BLaER1 treated with 17β-estradiol and CSF1 and Interleukin-3, amounts not matched to agents 10 nM and 100 nM (cell line): ENCODE measurements at regions not wholly inside any gene's neighbourhood (a gene's known extent, or its start where the extent isn't known, plus 50 kb on each side); places are given as distances from the start of the nearest gene placed in this dataset.
"Not testable (repeated sequence)": the region's sequence is repeated elsewhere in the genome, so short reads cannot be mapped to it uniquely, and the experiment has no call there.

Source experiments
- H3K27ac ChIP-seq, 11 experiments: shearing (Covaris generic); formaldehyde crosslinking; 2 replicates each; pipeline ENCODE4 v1.8.1; 2022
- H3K27me3 ChIP-seq, 11 experiments: shearing (Covaris generic); formaldehyde crosslinking; 2 replicates each; pipeline ENCODE4 v1.8.1; 2022
- H3K36me3 ChIP-seq, 11 experiments: shearing (Covaris generic); formaldehyde crosslinking; 2 replicates each; pipeline ENCODE4 v1.8.1; 2022
- H3K4me1 ChIP-seq, 10 experiments: shearing (Covaris generic); formaldehyde crosslinking; 2 replicates each; pipeline ENCODE4 v1.8.1; 2022
- H3K4me2 ChIP-seq, 11 experiments: shearing (Covaris generic); formaldehyde crosslinking; 2 replicates each; pipeline ENCODE4 v1.8.1; 2022
- H3K4me3 ChIP-seq, 10 experiments: shearing (Covaris generic); formaldehyde crosslinking; 2 replicates each; pipeline ENCODE4 v1.8.1; 2022
- H3K9ac ChIP-seq, 11 experiments: shearing (Covaris generic); formaldehyde crosslinking; 2 replicates each; pipeline ENCODE4 v1.8.1; 2022
- H3K9me3 ChIP-seq, 11 experiments: shearing (Covaris generic); formaldehyde crosslinking; replicated peaks in 1 of 11; 2 replicates each; pipeline ENCODE4 v1.8.1; 2022
- H4K20me1 ChIP-seq, 11 experiments: shearing (Covaris generic); formaldehyde crosslinking; 2 replicates each; pipeline ENCODE4 v1.8.1; 2022
- Cebpa-rat ChIP-seq, 11 experiments: shearing (Covaris generic); IDR thresholded peaks; 2 replicates each; pipeline ENCODE4 v1.8.1; 2022

- Histone ChIP-seq H3K9me3 (no peaks in the 10 kb centered on the region), H3K27me3 (no peaks in the 10 kb centered on the region), H4K20me1 (no peaks in the 10 kb centered on the region), H3K4me3 (no peak overlapping the region), H3K9ac (no peak overlapping the region), H3K27ac (no peak overlapping the region), H3K4me1 (peaks cover 0 to 16% (median 0%) of the 10 kb centered on the region in 10 experiments; a peak in 8 of 20 replicates), H3K4me2 (no peak overlapping the region), H3K36me3 (no peaks in the 10 kb centered on the region)
- no peak for TF ChIP-seq Cebpa-rat (IDR thresholded peaks at IDR 0.05)
These were observed 803.9 kb downstream of the DIPK2A start for GRCh38 chr3:144775551-144775950.

DNA sequence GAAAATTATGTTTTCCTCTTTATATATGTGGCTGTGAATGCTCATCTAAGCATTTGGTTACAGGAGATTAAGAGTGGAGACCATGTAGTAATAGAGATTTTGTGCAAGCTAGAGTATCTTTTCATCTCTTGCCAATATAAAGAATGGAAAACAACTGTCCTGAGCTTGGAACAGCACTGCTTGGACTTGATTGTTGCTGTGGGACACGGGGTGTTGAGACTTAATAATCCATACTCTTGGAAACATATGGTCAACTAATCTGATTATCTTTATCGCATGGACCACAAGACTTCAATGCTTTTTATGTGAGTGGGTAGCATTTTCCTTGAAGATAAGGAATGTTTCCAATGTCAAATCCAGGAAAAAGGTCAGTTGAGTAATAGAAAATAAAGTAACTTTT, 806.3 kb downstream of the DIPK2A start:
- H3K27me3 ChIP-seq = no peaks in the 10 kb centered on the region
- no peak overlapping the region for H3K9ac ChIP-seq
- no peak overlapping the region for H3K4me3 ChIP-seq
- no peaks in the 10 kb centered on the region for H3K36me3 ChIP-seq
- no peak overlapping the region for H3K27ac ChIP-seq
- TF ChIP-seq Cebpa-rat (IDR thresholded peaks at IDR 0.05) = no peak
- no peaks in the 10 kb centered on the region for H3K9me3 ChIP-seq
- no peaks in the 10 kb centered on the region for H3K4me1 ChIP-seq
- H3K4me2 ChIP-seq = no peak overlapping the region
- no peaks in the 10 kb centered on the region for H4K20me1 ChIP-seq

GRCh38 chr3:144791034-144791433, 819.4 kb downstream of the DIPK2A start:
- TF ChIP-seq Cebpa-rat (IDR thresholded peaks at IDR 0.05) = no peak
- Histone ChIP-seq H3K36me3 (no peaks in the 10 kb centered on the region), H3K4me3 (no peak overlapping the region)

DNA sequence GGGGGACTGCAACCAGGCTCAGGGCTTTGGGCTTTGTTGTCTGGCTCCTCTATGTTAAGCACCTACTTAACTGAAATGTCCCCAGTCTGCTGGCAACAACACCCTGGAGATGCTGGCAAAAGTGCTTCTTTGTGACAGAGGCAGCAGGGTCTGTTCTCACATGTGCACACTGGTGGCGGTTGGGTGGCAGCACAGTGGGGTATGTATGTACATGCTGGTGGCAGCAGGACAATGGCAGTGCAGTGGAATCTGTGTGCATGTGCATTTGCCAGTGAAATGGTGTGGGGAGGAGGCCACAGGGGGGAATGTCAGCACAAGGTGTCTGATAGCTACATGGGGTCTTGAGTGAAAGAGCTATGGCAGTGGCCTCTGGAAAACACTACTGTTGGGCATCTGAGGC, 830.3 kb downstream of the DIPK2A start:
- Histone ChIP-seq H3K9me3 (peaks cover 0 to 20% (median 0%) of the 10 kb centered on the region in 11 experiments; a peak in 2 of 22 replicates), H3K4me3 (no peak overlapping the region), H3K4me1 (no peaks in the 10 kb centered on the region), H3K4me2 (no peak overlapping the region), H3K36me3 (no peaks in the 10 kb centered on the region), H3K27ac (no peak overlapping the region), H3K9ac (no peak overlapping the region), H4K20me1 (no peaks in the 10 kb centered on the region), H3K27me3 (no peaks in the 10 kb centered on the region)
- TF ChIP-seq Cebpa-rat (IDR thresholded peaks at IDR 0.05) = no peak

More at GRCh38 chr3:144791034-144791433, 819.4 kb downstream of the DIPK2A start:
- no peaks in the 10 kb centered on the region for H4K20me1 ChIP-seq
- peaks cover 0 to 12% (median 5%) of the 10 kb centered on the region in 11 experiments; a peak in 14 of 22 replicates for H3K9me3 ChIP-seq
- H3K4me2 ChIP-seq = no peak overlapping the region
- H3K27ac ChIP-seq = no peak overlapping the region
- no peaks in the 10 kb centered on the region for H3K27me3 ChIP-seq
- H3K4me1 ChIP-seq = no peaks in the 10 kb centered on the region
- H3K9ac ChIP-seq = no peak overlapping the region

DNA sequence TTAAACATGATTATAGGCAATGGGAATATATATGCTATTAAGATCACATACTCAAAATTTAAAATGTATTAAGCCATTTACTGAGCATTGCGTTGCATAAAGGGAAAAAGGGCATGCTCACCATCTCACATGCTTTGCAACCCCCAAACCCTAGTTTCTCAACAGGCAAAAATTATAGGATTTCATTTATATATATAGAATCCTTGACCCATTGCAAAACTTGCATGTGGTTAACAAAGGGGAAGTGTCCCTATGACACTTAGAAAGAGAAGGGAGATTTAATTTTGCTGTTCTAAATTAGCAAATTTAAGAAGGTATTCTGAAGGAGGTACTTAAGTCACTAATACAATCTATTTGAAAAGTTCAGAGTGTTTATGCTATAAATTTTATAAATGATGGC, 837.8 kb downstream of the DIPK2A start:
- Histone ChIP-seq H3K4me2 (peak overlapping the region in 7 of 11 experiments; percentile 36 to 76 (median 65); a peak in 13 of 22 replicates), H3K9me3 (peaks cover 0 to 20% (median 0%) of the 10 kb centered on the region in 11 experiments; a peak in 2 of 22 replicates), H4K20me1 (no peaks in the 10 kb centered on the region), H3K27me3 (no peaks in the 10 kb centered on the region), H3K9ac (peak overlapping the region in 5 of 11 experiments; percentile 11 to 72 (median 54); a peak in 8 of 22 replicates), H3K4me1 (peaks cover 0 to 39% (median 21%) of the 10 kb centered on the region in 10 experiments; a peak in 14 of 20 replicates), H3K27ac (peak overlapping the region in 7 of 11 experiments; percentile 46 to 88 (median 76); a peak in 13 of 22 replicates), H3K4me3 (no peak overlapping the region), H3K36me3 (no peaks in the 10 kb centered on the region)
- peak in 2 of 11 experiments; percentile 55 to 91; a peak in 5 of 22 replicates for TF ChIP-seq Cebpa-rat (IDR thresholded peaks at IDR 0.05)

GRCh38 chr3:144810160-144810559, 838.5 kb downstream of the DIPK2A start:
- H3K9me3 ChIP-seq = peaks cover 0 to 14% (median 0%) of the 10 kb centered on the region in 11 experiments; a peak in 2 of 22 replicates
- no peaks in the 10 kb centered on the region for H3K27me3 ChIP-seq
- H3K4me1 ChIP-seq = peaks cover 0 to 39% (median 21%) of the 10 kb centered on the region in 10 experiments; a peak in 14 of 20 replicates
- peak overlapping the region in 7 of 11 experiments; percentile 36 to 76 (median 65); a peak in 14 of 22 replicates for H3K4me2 ChIP-seq
- peak overlapping the region in 3 of 11 experiments; percentile 28 to 72 (median 54); a peak in 4 of 22 replicates for H3K9ac ChIP-seq
- H3K4me3 ChIP-seq = no peak overlapping the region
- no peaks in the 10 kb centered on the region for H3K36me3 ChIP-seq
- H3K27ac ChIP-seq = peak overlapping the region in 7 of 11 experiments; percentile 46 to 88 (median 76); a peak in 12 of 22 replicates
- no peaks in the 10 kb centered on the region for H4K20me1 ChIP-seq
- TF ChIP-seq Cebpa-rat (IDR thresholded peaks at IDR 0.05) = no peak

DNA sequence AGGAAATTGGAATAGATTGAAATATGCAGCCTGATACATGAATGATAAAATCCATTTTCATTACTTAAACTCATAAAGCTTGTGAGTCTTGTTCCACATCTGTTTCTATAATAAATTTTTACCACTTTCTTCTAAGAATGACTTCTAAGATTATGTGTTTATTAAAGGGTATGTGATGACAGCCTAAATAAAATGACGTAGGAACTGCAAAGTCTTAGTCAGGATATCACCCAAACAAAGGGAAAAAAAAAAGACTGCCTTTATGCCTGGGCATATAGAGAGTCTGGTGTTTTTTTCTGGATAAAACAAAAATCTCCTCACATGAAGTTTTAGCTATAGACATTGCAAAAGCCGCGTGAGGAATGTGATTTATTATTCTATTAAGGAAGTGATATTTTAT, 844.0 kb downstream of the DIPK2A start:
- TF ChIP-seq Cebpa-rat (IDR thresholded peaks at IDR 0.05) = no peak
- Histone ChIP-seq H3K27ac (no peak overlapping the region), H3K4me3 (no peak overlapping the region), H3K27me3 (no peaks in the 10 kb centered on the region), H3K36me3 (no peaks in the 10 kb centered on the region), H3K9me3 (no peaks in the 10 kb centered on the region), H3K4me1 (peaks cover 0 to 7% (median 0%) of the 10 kb centered on the region in 10 experiments; a peak in 7 of 20 replicates), H3K4me2 (no peak overlapping the region), H3K9ac (no peak overlapping the region), H4K20me1 (no peaks in the 10 kb centered on the region)

- peaks cover 0 to under 1% (median 0%) of the 10 kb centered on the region in 10 experiments; a peak in 2 of 20 replicates for H3K4me1 ChIP-seq
- H4K20me1 ChIP-seq = no peaks in the 10 kb centered on the region
- no peaks in the 10 kb centered on the region for H3K9me3 ChIP-seq
- no peak overlapping the region for H3K4me2 ChIP-seq
- no peak overlapping the region for H3K4me3 ChIP-seq
- H3K36me3 ChIP-seq = no peaks in the 10 kb centered on the region
- H3K27me3 ChIP-seq = no peaks in the 10 kb centered on the region
- no peak for TF ChIP-seq Cebpa-rat (IDR thresholded peaks at IDR 0.05)
- H3K27ac ChIP-seq = no peak overlapping the region
- no peak overlapping the region for H3K9ac ChIP-seq
These were observed 844.7 kb downstream of the DIPK2A start for GRCh38 chr3:144816323-144816722.

DNA sequence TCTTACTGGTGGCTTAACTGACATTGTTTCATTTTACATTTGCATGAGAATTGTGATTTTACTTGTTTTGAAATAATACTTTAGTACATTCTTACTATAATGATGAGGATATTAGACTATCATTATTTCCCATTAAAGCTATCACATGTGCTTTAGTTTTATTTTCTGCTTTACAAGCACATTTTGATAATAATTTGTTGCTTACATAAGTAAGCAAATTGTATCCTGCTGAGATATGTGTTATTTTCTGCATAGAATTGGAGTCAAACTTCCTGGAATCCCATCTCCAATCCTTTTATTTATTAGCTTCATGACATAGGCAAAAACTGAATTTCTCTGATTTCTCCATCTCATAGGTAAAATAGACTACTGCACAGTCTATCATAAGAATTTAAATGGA, 847.4 kb downstream of the DIPK2A start:
- Histone ChIP-seq H4K20me1 (no peaks in the 10 kb centered on the region), H3K9ac (no peak overlapping the region), H3K27me3 (no peaks in the 10 kb centered on the region), H3K9me3 (no peaks in the 10 kb centered on the region), H3K4me2 (no peak overlapping the region), H3K27ac (no peak overlapping the region), H3K4me3 (no peak overlapping the region), H3K36me3 (no peaks in the 10 kb centered on the region), H3K4me1 (no peaks in the 10 kb centered on the region)
- TF ChIP-seq Cebpa-rat (IDR thresholded peaks at IDR 0.05) = no peak

GRCh38 chr3:144820232-144820631, 848.6 kb downstream of the DIPK2A start:
- H3K27me3 ChIP-seq, H3K27ac ChIP-seq, H3K9me3 ChIP-seq, H3K4me1 ChIP-seq, H3K36me3 ChIP-seq, H3K4me2 ChIP-seq, H3K4me3 ChIP-seq, H3K9ac ChIP-seq, H4K20me1 ChIP-seq: not testable (repeated sequence)
